ENCODE measurements at regions not wholly inside any gene's neighbourhood (a gene's known extent, or its start where the extent isn't known, plus 50 kb on each side); places are given as distances from the start of the nearest gene placed in this dataset.
"Not testable (repeated sequence)": the region's sequence is repeated elsewhere in the genome, so short reads cannot be mapped to it uniquely, and the experiment has no call there.

DNA sequence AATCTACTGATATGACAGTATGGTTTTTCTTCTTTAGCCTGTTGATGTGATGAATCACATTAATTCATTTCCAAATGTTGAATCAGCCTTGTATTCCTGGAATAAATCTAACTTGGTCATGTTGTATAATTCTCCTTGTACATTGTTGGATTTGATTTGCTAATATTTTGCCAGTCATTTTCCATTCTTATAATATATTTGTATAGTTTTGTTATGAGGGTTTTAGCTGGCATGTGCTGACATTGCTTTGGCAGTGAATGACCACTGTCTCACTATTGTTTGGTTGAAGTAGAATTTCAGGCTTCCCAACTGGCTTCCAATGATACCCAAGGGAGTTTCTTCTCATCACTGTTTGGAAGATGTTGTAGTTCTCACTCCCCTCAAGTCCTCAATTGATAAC is 983.0 kb upstream of the PTPRD start:
- H3K4me1 Mint-ChIP-seq = no peaks in the 10 kb centered on the region
- no peak overlapping the region for H3K4me3 Mint-ChIP-seq
- H3K9me3 Mint-ChIP-seq = peaks cover 0 to 7% (median 5%) of the 10 kb centered on the region in 7 donors
- no peak for ATAC-seq (ENCODE audit: low read depth in 2 of 2)
- H3K36me3 Mint-ChIP-seq = no peaks in the 10 kb centered on the region
- H3K27ac Mint-ChIP-seq = no peak overlapping the region
- no peak for DNase-seq
- H3K27me3 Mint-ChIP-seq = no peaks in the 10 kb centered on the region

DNA sequence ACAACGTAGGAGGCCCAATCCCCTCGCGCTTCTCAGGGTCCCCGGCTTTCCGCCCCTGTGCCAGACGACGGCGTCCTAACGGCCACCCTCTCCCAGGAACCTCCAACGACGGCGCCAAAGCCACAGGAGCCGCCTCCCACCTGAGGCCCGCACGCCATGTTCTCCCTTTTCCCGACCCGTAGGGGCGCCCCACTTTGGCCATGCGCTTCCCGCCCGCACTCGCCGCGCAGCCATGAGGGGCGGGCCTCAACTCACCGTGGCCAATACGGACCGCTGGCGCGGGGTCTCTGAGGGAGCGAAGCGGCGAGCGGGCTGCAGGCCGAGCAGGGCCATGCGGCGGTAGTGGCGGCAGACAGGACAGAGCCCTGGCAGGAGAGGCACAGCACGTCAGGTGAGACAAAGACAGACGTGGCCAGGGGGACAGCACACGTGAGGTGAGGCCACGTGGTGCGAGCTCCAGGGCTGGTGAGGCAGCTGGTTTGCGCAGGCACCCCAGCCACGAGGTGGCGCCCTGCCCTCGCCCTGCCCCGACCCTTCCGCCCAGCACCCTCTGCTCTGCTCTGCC is 1005.5 kb upstream of the PTPRD start:
- no peak overlapping the region for H3K27ac Mint-ChIP-seq

GRCh38 chr9:11632691-11633090 is 1019.9 kb upstream of the PTPRD start:
- Mint-ChIP-seq H3K4me3 (no peak overlapping the region), H3K36me3 (no peaks in the 10 kb centered on the region), H3K27me3 (no peaks in the 10 kb centered on the region), H3K27ac (no peak overlapping the region), H3K4me1 (no peaks in the 10 kb centered on the region), H3K9me3 (peaks cover 0 to 15% (median 9%) of the 10 kb centered on the region in 7 donors)
- no peak for ATAC-seq (ENCODE audit: low read depth in 2 of 2)
- no peak for DNase-seq

More for the DNA sequence above, 1005.5 kb upstream of the PTPRD start:
- H3K36me3 Mint-ChIP-seq = no peaks in the 10 kb centered on the region
- H3K27me3 Mint-ChIP-seq = no peaks in the 10 kb centered on the region
- H3K9me3 Mint-ChIP-seq = peaks cover 0 to 17% (median 6%) of the 10 kb centered on the region in 7 donors
- ATAC-seq (ENCODE audit: low read depth in 2 of 2) = no peak
- H3K4me1 Mint-ChIP-seq = no peaks in the 10 kb centered on the region
- no peak overlapping the region for H3K4me3 Mint-ChIP-seq
- no peak for DNase-seq

GRCh38 chr9:11646831-11647230 is 1034.0 kb upstream of the PTPRD start:
- no peak for DNase-seq
- no peak overlapping the region for H3K27ac Mint-ChIP-seq
- H3K9me3 Mint-ChIP-seq = peaks cover 0 to 11% (median 3%) of the 10 kb centered on the region in 7 donors
- no peaks in the 10 kb centered on the region for H3K4me1 Mint-ChIP-seq
- no peak overlapping the region for H3K4me3 Mint-ChIP-seq
- no peaks in the 10 kb centered on the region for H3K27me3 Mint-ChIP-seq
- ATAC-seq (ENCODE audit: low read depth in 2 of 2) = no peak
- H3K36me3 Mint-ChIP-seq = no peaks in the 10 kb centered on the region

- ATAC-seq (ENCODE audit: low read depth in 2 of 2) (no peak), DNase-seq (no peak)
- H3K27me3 Mint-ChIP-seq = no peaks in the 10 kb centered on the region
- H3K36me3 Mint-ChIP-seq = no peaks in the 10 kb centered on the region
- no peak overlapping the region for H3K4me3 Mint-ChIP-seq
- no peak overlapping the region for H3K27ac Mint-ChIP-seq
- H3K4me1 Mint-ChIP-seq = no peaks in the 10 kb centered on the region
- H3K9me3 Mint-ChIP-seq = peaks cover 0 to 4% (median 0%) of the 10 kb centered on the region in 7 donors
Measured at GRCh38 chr9:11653867-11654266, 1039.3 kb upstream of the TYRP1 start.

DNA sequence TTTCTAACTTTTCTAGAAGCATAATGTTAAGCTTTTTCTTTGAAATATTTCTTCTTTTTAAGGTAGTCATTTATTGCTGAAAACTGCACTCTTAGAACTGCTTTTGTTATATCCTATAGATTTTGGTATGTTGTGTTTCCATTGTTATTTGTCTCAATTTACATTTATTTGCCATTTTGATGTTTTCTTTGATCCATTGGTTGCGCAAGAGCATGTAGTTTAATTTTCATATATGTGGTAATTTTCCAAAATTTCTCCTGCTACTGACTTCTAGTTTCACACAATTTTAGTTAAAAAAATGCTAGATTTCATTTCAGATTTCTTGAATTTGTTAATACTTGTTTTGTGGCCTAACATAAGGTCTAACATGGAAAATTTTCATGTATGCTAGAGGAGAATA is 1029.3 kb upstream of the TYRP1 start:
- Mint-ChIP-seq H3K4me3 (no peak overlapping the region), H3K9me3 (peaks cover 4 to 9% (median 6%) of the 10 kb centered on the region in 7 donors), H3K27ac (no peak overlapping the region), H3K36me3 (no peaks in the 10 kb centered on the region), H3K27me3 (no peaks in the 10 kb centered on the region), H3K4me1 (no peaks in the 10 kb centered on the region)
- DNase-seq (no peak), ATAC-seq (ENCODE audit: low read depth in 2 of 2) (no peak)

DNA sequence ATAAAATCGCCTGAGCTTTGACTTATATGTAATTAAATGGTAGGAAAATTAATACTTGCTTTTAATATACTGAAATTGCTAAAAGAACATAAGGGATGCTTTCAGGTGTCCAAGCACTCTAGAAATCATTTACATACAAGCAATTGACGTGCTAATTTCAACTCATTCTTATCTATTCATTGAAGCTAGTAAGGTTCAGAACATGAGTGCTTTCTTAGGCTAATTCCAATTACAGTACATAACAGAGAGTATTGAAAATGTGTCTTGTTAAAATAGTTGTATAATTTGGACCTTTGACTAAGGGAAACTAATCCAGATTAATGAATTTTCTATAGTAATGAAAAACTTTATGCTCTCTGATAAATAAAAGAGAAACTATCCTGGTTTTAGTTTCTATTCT is 1016.4 kb upstream of the TYRP1 start:
- Mint-ChIP-seq H3K36me3 (no peaks in the 10 kb centered on the region), H3K4me1 (no peaks in the 10 kb centered on the region), H3K27ac (no peak overlapping the region), H3K4me3 (no peak overlapping the region), H3K27me3 (no peaks in the 10 kb centered on the region), H3K9me3 (peaks cover 0 to 10% (median 5%) of the 10 kb centered on the region in 7 donors)
- DNase-seq (no peak), ATAC-seq (ENCODE audit: low read depth in 2 of 2) (no peak)

- no peaks in the 10 kb centered on the region for H3K36me3 Mint-ChIP-seq
- no peaks in the 10 kb centered on the region for H3K27me3 Mint-ChIP-seq
- H3K4me1 Mint-ChIP-seq = no peaks in the 10 kb centered on the region
- no peak for ATAC-seq (ENCODE audit: low read depth in 2 of 2)
- DNase-seq = no peak
- H3K9me3 Mint-ChIP-seq = peaks cover 0 to 4% (median 1%) of the 10 kb centered on the region in 7 donors
- peak overlapping the region in 1 of 6 donors; percentile 82 for H3K27ac Mint-ChIP-seq
- H3K4me3 Mint-ChIP-seq = no peak overlapping the region
Measured at GRCh38 chr9:11686733-11687132, 1006.5 kb upstream of the TYRP1 start.

GRCh38 chr9:11697126-11697525 is 996.1 kb upstream of the TYRP1 start:
- DNase-seq = no peak
- no peaks in the 10 kb centered on the region for H3K27me3 Mint-ChIP-seq
- ATAC-seq (ENCODE audit: low read depth in 2 of 2) = no peak
- no peak overlapping the region for H3K27ac Mint-ChIP-seq
- H3K36me3 Mint-ChIP-seq = no peaks in the 10 kb centered on the region
- H3K4me1 Mint-ChIP-seq = no peaks in the 10 kb centered on the region
- no peak overlapping the region for H3K4me3 Mint-ChIP-seq
- H3K9me3 Mint-ChIP-seq = peaks cover 0 to 5% (median 0%) of the 10 kb centered on the region in 7 donors

DNA sequence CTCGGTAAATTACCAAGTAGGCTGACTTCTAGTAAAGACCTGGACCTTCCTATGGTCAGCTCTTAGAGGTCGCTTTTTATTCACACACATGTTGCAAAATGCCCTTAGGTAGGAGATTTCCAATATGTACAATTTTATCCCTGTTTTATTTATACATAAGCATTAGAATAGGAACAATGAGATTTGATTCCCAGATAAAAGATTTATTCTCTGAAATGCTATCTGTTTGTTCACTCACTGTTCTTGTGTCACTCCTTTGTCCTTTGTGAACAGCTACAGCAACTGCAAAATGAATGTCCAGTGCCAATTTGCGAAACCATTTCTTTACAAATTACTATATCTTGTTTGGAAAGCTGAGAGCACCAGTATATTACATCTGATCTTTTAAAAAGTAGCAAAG is 991.5 kb upstream of the TYRP1 start:
- no peak overlapping the region for H3K4me3 Mint-ChIP-seq
- H3K9me3 Mint-ChIP-seq = peaks cover 0 to 5% (median 0%) of the 10 kb centered on the region in 7 donors
- H3K4me1 Mint-ChIP-seq = no peaks in the 10 kb centered on the region
- no peaks in the 10 kb centered on the region for H3K27me3 Mint-ChIP-seq
- DNase-seq (no peak), ATAC-seq (ENCODE audit: low read depth in 2 of 2) (no peak)
- no peaks in the 10 kb centered on the region for H3K36me3 Mint-ChIP-seq
- H3K27ac Mint-ChIP-seq = no peak overlapping the region

GRCh38 chr9:11702548-11702947 is 990.6 kb upstream of the TYRP1 start:
- H3K27ac Mint-ChIP-seq = no peak overlapping the region
- H3K36me3 Mint-ChIP-seq = no peaks in the 10 kb centered on the region
- ATAC-seq (ENCODE audit: low read depth in 2 of 2) (no peak), DNase-seq (no peak)
- H3K27me3 Mint-ChIP-seq = no peaks in the 10 kb centered on the region
- peaks cover 0 to 4% (median 0%) of the 10 kb centered on the region in 7 donors for H3K9me3 Mint-ChIP-seq
- H3K4me3 Mint-ChIP-seq = no peak overlapping the region
- no peaks in the 10 kb centered on the region for H3K4me1 Mint-ChIP-seq

DNA sequence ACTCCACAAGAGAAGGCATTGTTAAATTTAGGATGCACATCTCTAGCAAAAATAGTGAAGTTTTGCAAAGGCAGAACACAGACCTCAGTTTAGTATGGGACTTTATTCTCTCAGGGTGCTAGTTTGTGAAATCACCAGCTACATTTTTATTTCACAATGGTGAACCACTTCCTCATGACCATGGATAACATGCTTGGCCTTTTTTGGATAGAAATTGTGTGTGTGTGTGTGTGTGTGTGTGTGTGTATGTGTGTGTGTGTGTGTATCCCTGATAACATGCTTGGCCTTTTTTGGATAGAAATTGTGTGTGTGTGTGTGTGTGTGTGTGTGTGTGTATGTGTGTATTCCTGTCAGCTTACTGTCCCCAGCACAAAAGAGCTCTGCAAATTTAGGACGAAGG is 989.0 kb upstream of the TYRP1 start:
- not testable (repeated sequence) for H3K9me3 Mint-ChIP-seq; H3K4me3 Mint-ChIP-seq; H3K27ac Mint-ChIP-seq; H3K4me1 Mint-ChIP-seq; DNase-seq; H3K36me3 Mint-ChIP-seq; H3K27me3 Mint-ChIP-seq; ATAC-seq (ENCODE audit: low read depth in 2 of 2)

GRCh38 chr9:11708899-11709298 is 984.3 kb upstream of the TYRP1 start:
- Mint-ChIP-seq H3K4me3 (no peak overlapping the region), H3K27ac (no peak overlapping the region), H3K4me1 (no peaks in the 10 kb centered on the region), H3K9me3 (peaks cover 0 to 11% (median 2%) of the 10 kb centered on the region in 7 donors), H3K27me3 (no peaks in the 10 kb centered on the region), H3K36me3 (no peaks in the 10 kb centered on the region)
- ATAC-seq (ENCODE audit: low read depth in 2 of 2) (no peak), DNase-seq (no peak)

- Mint-ChIP-seq H3K4me1 (no peaks in the 10 kb centered on the region), H3K9me3 (peaks cover 0 to 11% (median 2%) of the 10 kb centered on the region in 7 donors), H3K27ac (no peak overlapping the region), H3K27me3 (no peaks in the 10 kb centered on the region), H3K4me3 (no peak overlapping the region), H3K36me3 (no peaks in the 10 kb centered on the region)
- no peak for ATAC-seq (ENCODE audit: low read depth in 2 of 2)
- no peak for DNase-seq
Measured at GRCh38 chr9:11709567-11709966, 983.6 kb upstream of the TYRP1 start.

- H3K27me3 Mint-ChIP-seq = no peaks in the 10 kb centered on the region
- ATAC-seq (ENCODE audit: low read depth in 2 of 2) (no peak), DNase-seq (no peak)
- H3K27ac Mint-ChIP-seq = no peak overlapping the region
- H3K4me1 Mint-ChIP-seq = no peaks in the 10 kb centered on the region
- no peak overlapping the region for H3K4me3 Mint-ChIP-seq
- H3K36me3 Mint-ChIP-seq = no peaks in the 10 kb centered on the region
- H3K9me3 Mint-ChIP-seq = peaks cover 0 to 11% (median 2%) of the 10 kb centered on the region in 7 donors
Measured at GRCh38 chr9:11713077-11713476, 980.1 kb upstream of the TYRP1 start.

All from naive B cell (primary cell).